ENCODE measurements at regions not wholly inside any gene's neighbourhood (a gene's known extent, or its start where the extent isn't known, plus 50 kb on each side); places are given as distances from the start of the nearest gene placed in this dataset.

GRCh38 chr9:19550009-19550408, 141.2 kb downstream of the ACER2 start:
- Histone ChIP-seq H3K9me3 (ENCODE audit: control insufficient read depth, insufficient read depth, low read length) (no peaks in the 10 kb centered on the region), H3K4me1 (ENCODE audit: control insufficient read depth, insufficient read depth, low read length) (peaks cover 11% of the 10 kb centered on the region), H3K4me3 (ENCODE audit: low read depth, low read length) (no peak overlapping the region), H3K27ac (ENCODE audit: low read depth, low read length) (no peak overlapping the region), H3K36me3 (ENCODE audit: control insufficient read depth, insufficient read depth, low read length) (no peaks in the 10 kb centered on the region), H3K27me3 (ENCODE audit: control insufficient read depth, insufficient read depth, low read length) (no peaks in the 10 kb centered on the region)
- no peak for DNase-seq (ENCODE audit: low read depth in 4 of 6, low spot score in 6 of 6)
- 88% methylated on average over 5 of the region's 7 CpGs for WGBS (ENCODE audit: insufficient coverage)

GRCh38 chr9:19533373-19533772, 124.6 kb downstream of the ACER2 start:
- Histone ChIP-seq H3K36me3 (ENCODE audit: control insufficient read depth, insufficient read depth, low read length) (no peaks in the 10 kb centered on the region), H3K27me3 (ENCODE audit: control insufficient read depth, insufficient read depth, low read length) (no peaks in the 10 kb centered on the region), H3K4me3 (ENCODE audit: low read depth, low read length) (no peak overlapping the region), H3K27ac (ENCODE audit: low read depth, low read length) (no peak overlapping the region), H3K9me3 (ENCODE audit: control insufficient read depth, insufficient read depth, low read length) (no peaks in the 10 kb centered on the region), H3K4me1 (ENCODE audit: control insufficient read depth, insufficient read depth, low read length) (no peaks in the 10 kb centered on the region)
- DNase-seq (ENCODE audit: low read depth in 4 of 6, low spot score in 6 of 6), result no peak
- WGBS (ENCODE audit: insufficient coverage), result 86% methylated on average over 2 of the region's 3 CpGs

GRCh38 chr9:19527663-19528062, 118.9 kb downstream of the ACER2 start:
- no peak for DNase-seq (ENCODE audit: low read depth in 4 of 6, low spot score in 6 of 6)
- Histone ChIP-seq H3K4me1 (ENCODE audit: control insufficient read depth, insufficient read depth, low read length) (no peaks in the 10 kb centered on the region), H3K27me3 (ENCODE audit: control insufficient read depth, insufficient read depth, low read length) (no peaks in the 10 kb centered on the region), H3K27ac (ENCODE audit: low read depth, low read length) (no peak overlapping the region), H3K36me3 (ENCODE audit: control insufficient read depth, insufficient read depth, low read length) (no peaks in the 10 kb centered on the region), H3K4me3 (ENCODE audit: low read depth, low read length) (no peak overlapping the region), H3K9me3 (ENCODE audit: control insufficient read depth, insufficient read depth, low read length) (no peaks in the 10 kb centered on the region)
- 93% methylated on average over 3 of the region's 3 CpGs for WGBS (ENCODE audit: insufficient coverage)

GRCh38 chr9:19522558-19522957, 113.7 kb downstream of the ACER2 start:
- H3K27ac ChIP-seq (ENCODE audit: low read depth, low read length), result no peak overlapping the region
- no CpG with 5 or more reads among the region's 2 CpGs for WGBS (ENCODE audit: insufficient coverage)
- H3K9me3 ChIP-seq (ENCODE audit: control insufficient read depth, insufficient read depth, low read length), result no peaks in the 10 kb centered on the region
- no peaks in the 10 kb centered on the region for H3K27me3 ChIP-seq (ENCODE audit: control insufficient read depth, insufficient read depth, low read length)
- H3K4me1 ChIP-seq (ENCODE audit: control insufficient read depth, insufficient read depth, low read length), result no peaks in the 10 kb centered on the region
- DNase-seq (ENCODE audit: low read depth in 4 of 6, low spot score in 6 of 6), result no peak
- H3K36me3 ChIP-seq (ENCODE audit: control insufficient read depth, insufficient read depth, low read length), result no peaks in the 10 kb centered on the region
- no peak overlapping the region for H3K4me3 ChIP-seq (ENCODE audit: low read depth, low read length)

- Histone ChIP-seq H3K4me1 (ENCODE audit: control insufficient read depth, insufficient read depth, low read length) (no peaks in the 10 kb centered on the region), H3K27ac (ENCODE audit: low read depth, low read length) (no peak overlapping the region), H3K27me3 (ENCODE audit: control insufficient read depth, insufficient read depth, low read length) (no peaks in the 10 kb centered on the region), H3K9me3 (ENCODE audit: control insufficient read depth, insufficient read depth, low read length) (no peaks in the 10 kb centered on the region), H3K4me3 (ENCODE audit: low read depth, low read length) (no peak overlapping the region), H3K36me3 (ENCODE audit: control insufficient read depth, insufficient read depth, low read length) (no peaks in the 10 kb centered on the region)
- DNase-seq (ENCODE audit: low read depth in 4 of 6, low spot score in 6 of 6), result no peak
- no CpG with 5 or more reads among the region's 2 CpGs for WGBS (ENCODE audit: insufficient coverage)
Measured at GRCh38 chr9:19521205-19521604, 112.4 kb downstream of the ACER2 start.

GRCh38 chr9:19517202-19517942, 108.6 kb downstream of the ACER2 start:
- Histone ChIP-seq H3K36me3 (ENCODE audit: control insufficient read depth, insufficient read depth, low read length) (peaks cover 4% of the 10 kb centered on the region), H3K27ac (ENCODE audit: low read depth, low read length) (no peak overlapping the region), H3K4me1 (ENCODE audit: control insufficient read depth, insufficient read depth, low read length) (no peaks in the 10 kb centered on the region), H3K27me3 (ENCODE audit: control insufficient read depth, insufficient read depth, low read length) (no peaks in the 10 kb centered on the region), H3K4me3 (ENCODE audit: low read depth, low read length) (no peak overlapping the region), H3K9me3 (ENCODE audit: control insufficient read depth, insufficient read depth, low read length) (no peaks in the 10 kb centered on the region)
- DNase-seq (ENCODE audit: low read depth in 4 of 6, low spot score in 6 of 6), result no peak
- 87% methylated on average over 3 of the region's 3 CpGs for WGBS (ENCODE audit: insufficient coverage)

- 100% methylated on average over 2 of the region's 4 CpGs for WGBS (ENCODE audit: insufficient coverage)
- no peaks in the 10 kb centered on the region for H3K27me3 ChIP-seq (ENCODE audit: control insufficient read depth, insufficient read depth, low read length)
- no peak overlapping the region for H3K27ac ChIP-seq (ENCODE audit: low read depth, low read length)
- H3K4me3 ChIP-seq (ENCODE audit: low read depth, low read length), result no peak overlapping the region
- DNase-seq (ENCODE audit: low read depth in 4 of 6, low spot score in 6 of 6), result no peak
- H3K36me3 ChIP-seq (ENCODE audit: control insufficient read depth, insufficient read depth, low read length), result peaks cover 4% of the 10 kb centered on the region
- no peaks in the 10 kb centered on the region for H3K9me3 ChIP-seq (ENCODE audit: control insufficient read depth, insufficient read depth, low read length)
- no peaks in the 10 kb centered on the region for H3K4me1 ChIP-seq (ENCODE audit: control insufficient read depth, insufficient read depth, low read length)
Measured at GRCh38 chr9:19516348-19516747, 107.5 kb downstream of the ACER2 start.

- Histone ChIP-seq H3K27ac (ENCODE audit: low read depth, low read length) (no peak overlapping the region), H3K4me3 (ENCODE audit: low read depth, low read length) (no peak overlapping the region), H3K4me1 (ENCODE audit: control insufficient read depth, insufficient read depth, low read length) (no peaks in the 10 kb centered on the region), H3K27me3 (ENCODE audit: control insufficient read depth, insufficient read depth, low read length) (no peaks in the 10 kb centered on the region), H3K36me3 (ENCODE audit: control insufficient read depth, insufficient read depth, low read length) (peaks cover 4% of the 10 kb centered on the region), H3K9me3 (ENCODE audit: control insufficient read depth, insufficient read depth, low read length) (no peaks in the 10 kb centered on the region)
- 89% methylated on average over 4 of the region's 7 CpGs for WGBS (ENCODE audit: insufficient coverage)
- DNase-seq (ENCODE audit: low read depth in 4 of 6, low spot score in 6 of 6), result no peak
Measured at GRCh38 chr9:19513671-19514275, 105.0 kb downstream of the ACER2 start.

GRCh38 chr9:19512103-19512832, 103.5 kb downstream of the ACER2 start:
- H3K27ac ChIP-seq (ENCODE audit: low read depth, low read length), result no peak overlapping the region
- H3K9me3 ChIP-seq (ENCODE audit: control insufficient read depth, insufficient read depth, low read length), result no peaks in the 10 kb centered on the region
- peak in 2 of 6 donors; percentile 23 to 37 for DNase-seq (ENCODE audit: low read depth in 4 of 6, low spot score in 6 of 6)

More at GRCh38 chr9:19512103-19512832, 103.5 kb downstream of the ACER2 start:
- H3K27me3 ChIP-seq (ENCODE audit: control insufficient read depth, insufficient read depth, low read length), result no peaks in the 10 kb centered on the region
- H3K36me3 ChIP-seq (ENCODE audit: control insufficient read depth, insufficient read depth, low read length), result peaks cover 4% of the 10 kb centered on the region
- 83% methylated on average over 4 of the region's 7 CpGs for WGBS (ENCODE audit: insufficient coverage)
- no peaks in the 10 kb centered on the region for H3K4me1 ChIP-seq (ENCODE audit: control insufficient read depth, insufficient read depth, low read length)
- no peak overlapping the region for H3K4me3 ChIP-seq (ENCODE audit: low read depth, low read length)

All from spinal cord (tissue), 9 donors.